Tongue (tissue), 1 donor: ENCODE measurements at regions not wholly inside any gene's neighbourhood (a gene's known extent, or its start where the extent isn't known, plus 50 kb on each side); places are given as distances from the start of the nearest gene placed in this dataset.
"Not testable (repeated sequence)": the region's sequence is repeated elsewhere in the genome, so short reads cannot be mapped to it uniquely, and the experiment has no call there.

Experiments
- DNase-seq: peaks from one replicate; pipeline ENCODE4 v3.0.0-alpha.2; 2015

- DNase-seq, result no peak
These were observed 381.4 kb upstream of the RGMB start for GRCh38 chr5:98391921-98392625.

- not testable (repeated sequence) for DNase-seq
These were observed 380.3 kb upstream of the RGMB start for GRCh38 chr5:98393205-98393604.

GRCh38 chr5:98397081-98397480, 376.4 kb upstream of the RGMB start:
- DNase-seq, result no peak

- no peak for DNase-seq
These were observed 375.0 kb upstream of the RGMB start for GRCh38 chr5:98398465-98398864.

GRCh38 chr5:98401656-98402055, 371.8 kb upstream of the RGMB start:
- no peak for DNase-seq

- DNase-seq, result no peak
These were observed 371.3 kb upstream of the RGMB start for GRCh38 chr5:98402130-98402529.

GRCh38 chr5:98403131-98403530, 370.3 kb upstream of the RGMB start:
- no peak for DNase-seq

GRCh38 chr5:98414938-98415337, 358.5 kb upstream of the RGMB start:
- DNase-seq, result no peak

GRCh38 chr5:98415663-98416062, 357.8 kb upstream of the RGMB start:
- DNase-seq, result no peak

- no peak for DNase-seq
These were observed 356.9 kb upstream of the RGMB start for GRCh38 chr5:98416541-98416940.

GRCh38 chr5:98419825-98420224, 353.6 kb upstream of the RGMB start:
- no peak for DNase-seq

- peak; percentile 75 for DNase-seq
These were observed 348.6 kb upstream of the RGMB start for GRCh38 chr5:98424681-98425450.

GRCh38 chr5:98425640-98426039, 347.8 kb upstream of the RGMB start:
- DNase-seq, result peak; percentile 7

- DNase-seq, result peak; percentile 33
These were observed 344.7 kb upstream of the RGMB start for GRCh38 chr5:98428806-98429205.

- no peak for DNase-seq
These were observed 341.1 kb upstream of the RGMB start for GRCh38 chr5:98432378-98432777.

- DNase-seq, result peak; percentile 61
These were observed 340.4 kb upstream of the RGMB start for GRCh38 chr5:98433022-98433421.

GRCh38 chr5:98433673-98434072, 339.8 kb upstream of the RGMB start:
- no peak for DNase-seq

- no peak for DNase-seq
These were observed 336.8 kb upstream of the RGMB start for GRCh38 chr5:98436667-98437066.

- DNase-seq, result no peak
These were observed 331.0 kb upstream of the RGMB start for GRCh38 chr5:98442448-98442847.

- DNase-seq, result no peak
These were observed 329.6 kb upstream of the RGMB start for GRCh38 chr5:98443881-98444280.

- no peak for DNase-seq
These were observed 320.2 kb upstream of the RGMB start for GRCh38 chr5:98453296-98453695.

GRCh38 chr5:98454407-98454806, 319.1 kb upstream of the RGMB start:
- DNase-seq, result no peak

GRCh38 chr5:98454904-98455303, 318.6 kb upstream of the RGMB start:
- peak; percentile 76 for DNase-seq

- peak; percentile 11 for DNase-seq
These were observed 317.8 kb upstream of the RGMB start for GRCh38 chr5:98455665-98456064.
